Putamen (tissue), 1 donor: ENCODE measurements at regions not wholly inside any gene's neighbourhood (a gene's known extent, or its start where the extent isn't known, plus 50 kb on each side); places are given as distances from the start of the nearest gene placed in this dataset.

Experiments used
- DNase-seq: peaks from one replicate; pipeline ENCODE4 v3.0.0-alpha.2; 2016; ENCODE audit warnings: low spot score

DNA sequence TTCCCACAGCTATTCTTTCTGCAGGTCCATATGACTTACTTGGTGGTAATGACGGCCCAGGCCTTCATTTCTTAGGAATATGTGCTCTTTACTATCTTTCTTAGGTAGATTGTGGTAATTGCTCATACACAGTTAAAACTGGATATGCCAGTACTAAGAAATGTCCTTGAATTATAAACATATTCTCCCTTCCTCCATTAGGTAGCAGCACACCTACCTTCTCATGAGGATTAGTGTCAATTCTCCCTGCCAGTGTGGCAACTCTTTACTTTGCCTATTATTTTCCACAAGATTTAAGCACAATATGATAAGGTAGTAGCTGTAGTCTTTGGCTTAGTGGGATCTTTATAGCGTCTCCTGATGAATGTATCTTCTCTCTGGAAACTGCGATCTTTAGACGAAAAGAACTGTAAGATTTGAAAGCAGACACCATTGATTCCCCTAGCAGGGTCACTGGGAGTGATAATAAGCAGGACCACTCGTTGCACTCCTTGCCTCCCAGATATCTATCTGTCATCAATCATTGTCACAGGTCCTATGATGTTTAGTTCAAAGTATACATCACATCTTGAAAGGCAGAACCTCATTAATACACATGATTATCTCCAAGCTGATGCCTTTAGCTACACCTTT, 1240.7 kb downstream of the C4orf33 start:
- no peak for DNase-seq

- DNase-seq: no peak
These were observed 1242.9 kb downstream of the C4orf33 start for GRCh38 chr4:130338851-130339250.

GRCh38 chr4:130349745-130350144, 1253.8 kb downstream of the C4orf33 start:
- DNase-seq: no peak

- no peak for DNase-seq
These were observed 1260.9 kb downstream of the C4orf33 start for GRCh38 chr4:130356873-130357272.

DNA sequence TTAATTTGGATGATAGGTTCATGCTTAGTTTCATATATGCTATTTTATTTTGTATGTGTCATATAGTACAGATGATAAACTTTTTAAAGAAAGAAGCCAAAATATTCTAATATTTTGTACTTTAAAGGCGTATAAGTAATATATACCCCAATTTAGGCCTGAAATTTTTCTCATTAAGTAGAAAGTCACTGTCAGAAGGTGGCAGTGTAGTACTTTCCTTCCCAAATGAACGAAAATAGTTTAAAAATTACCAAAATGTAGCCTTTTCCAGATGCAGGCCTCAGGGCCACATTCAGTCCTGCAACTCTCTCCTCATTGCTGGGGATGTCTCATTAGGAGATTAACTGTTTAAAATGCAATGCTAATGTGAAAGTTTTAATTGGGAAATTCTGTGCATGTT, 1263.6 kb downstream of the C4orf33 start:
- DNase-seq: peak; percentile 10

- DNase-seq: no peak
These were observed 1265.7 kb downstream of the C4orf33 start for GRCh38 chr4:130361616-130362015.

GRCh38 chr4:130368668-130369067, 1272.7 kb downstream of the C4orf33 start:
- no peak for DNase-seq

DNA sequence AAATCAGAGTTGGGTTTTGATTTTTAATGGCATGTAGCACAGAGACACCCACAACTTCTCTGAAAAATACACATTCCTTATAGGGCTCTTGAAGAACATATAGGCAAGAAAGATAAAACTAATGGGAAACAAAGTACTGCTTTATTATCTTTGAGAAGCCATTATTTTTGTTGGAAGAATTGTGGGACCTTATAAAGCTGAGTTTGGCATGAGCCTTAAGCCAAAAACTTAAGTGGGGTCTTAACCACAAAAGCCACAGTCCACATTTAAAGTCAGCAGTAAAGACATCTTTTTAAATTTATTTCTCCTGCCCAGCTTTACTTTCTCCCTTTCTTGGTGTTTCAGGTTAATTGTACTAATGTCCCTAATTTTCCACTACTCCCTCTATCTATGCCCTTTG, 1297.3 kb downstream of the C4orf33 start:
- DNase-seq: no peak

GRCh38 chr4:130393642-130394041, 1297.7 kb downstream of the C4orf33 start:
- no peak for DNase-seq

GRCh38 chr4:130395871-130396270, 1299.9 kb downstream of the C4orf33 start:
- no peak for DNase-seq

DNA sequence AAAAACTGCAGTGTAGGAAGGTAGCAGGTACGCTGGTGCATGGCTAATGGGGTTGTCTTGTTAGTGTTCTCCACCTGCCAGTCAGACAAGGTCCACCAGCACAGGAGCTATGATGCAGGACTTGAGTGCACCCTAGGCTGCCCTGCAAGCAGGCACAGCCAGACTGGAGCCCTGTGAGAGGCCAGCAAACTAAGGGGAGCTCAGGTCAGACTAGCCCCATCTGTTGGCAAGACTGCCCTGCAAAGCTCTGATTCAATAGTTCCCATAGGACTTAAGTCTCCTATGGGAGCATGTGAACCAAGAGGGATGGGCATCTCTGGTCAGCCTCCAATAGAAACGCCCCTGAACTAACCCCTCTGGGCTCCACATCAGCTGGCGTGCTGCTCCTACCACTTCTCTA, 1307.3 kb downstream of the C4orf33 start:
- no peak for DNase-seq

DNA sequence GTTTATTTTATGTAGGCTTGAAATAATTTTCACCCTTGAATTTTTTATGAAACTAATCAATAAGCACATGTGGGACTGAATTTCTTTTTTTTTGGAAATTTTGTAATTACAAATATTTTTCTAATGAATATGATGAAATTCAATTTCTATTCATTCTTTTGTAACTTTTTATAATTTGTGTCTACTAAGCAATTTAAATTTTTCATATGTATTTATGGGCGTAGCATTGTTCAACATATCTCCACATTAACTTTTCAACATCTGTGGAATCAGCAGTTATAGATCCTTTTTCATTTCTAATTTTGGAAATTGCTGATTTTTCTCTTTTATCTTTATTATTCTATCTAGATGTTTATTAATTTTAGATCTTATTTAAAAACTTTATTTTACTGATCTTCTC, 1320.3 kb downstream of the C4orf33 start:
- DNase-seq: no peak

GRCh38 chr4:130419211-130419975, 1323.4 kb downstream of the C4orf33 start:
- no peak for DNase-seq

DNA sequence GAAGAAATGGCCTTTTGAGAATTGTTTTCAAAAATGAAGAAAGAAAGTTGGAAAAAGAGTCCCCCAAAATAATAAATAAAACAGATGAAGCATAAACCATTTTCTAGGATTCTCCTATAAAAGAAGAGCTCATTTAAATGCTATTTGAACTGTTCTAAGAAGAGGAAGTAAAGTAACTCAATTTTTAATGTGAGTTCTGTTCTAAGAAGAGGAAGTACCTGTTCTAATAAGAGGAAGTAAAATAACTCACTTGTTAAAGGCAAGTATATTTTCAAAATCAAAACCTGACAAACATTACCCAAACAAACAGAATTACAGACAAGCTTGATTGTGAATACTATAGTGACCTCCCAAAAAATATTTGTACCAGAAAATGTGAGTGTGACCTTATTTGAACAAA, 1326.3 kb downstream of the C4orf33 start:
- no peak for DNase-seq

- no peak for DNase-seq
These were observed 1328.3 kb downstream of the C4orf33 start for GRCh38 chr4:130424211-130424610.

DNA sequence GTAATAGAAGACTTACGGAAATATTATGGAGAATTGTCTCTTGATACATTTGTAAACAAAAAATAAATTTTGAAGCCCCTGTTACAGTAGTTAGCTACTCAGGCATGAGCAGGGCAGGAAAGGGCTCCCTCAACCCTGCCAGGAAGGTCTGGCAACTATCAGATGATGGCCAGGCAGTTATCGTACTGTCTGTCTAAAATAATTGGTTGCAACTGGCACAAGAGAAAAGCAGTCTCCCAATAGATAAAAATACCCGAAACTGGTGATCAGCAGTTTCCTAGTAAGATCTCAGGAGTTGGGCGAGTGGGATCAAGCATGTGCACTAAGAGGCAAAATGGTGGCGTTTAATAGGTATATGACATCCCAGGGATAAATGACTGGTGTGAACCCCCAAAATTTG, 1336.3 kb downstream of the C4orf33 start:
- DNase-seq: no peak

DNA sequence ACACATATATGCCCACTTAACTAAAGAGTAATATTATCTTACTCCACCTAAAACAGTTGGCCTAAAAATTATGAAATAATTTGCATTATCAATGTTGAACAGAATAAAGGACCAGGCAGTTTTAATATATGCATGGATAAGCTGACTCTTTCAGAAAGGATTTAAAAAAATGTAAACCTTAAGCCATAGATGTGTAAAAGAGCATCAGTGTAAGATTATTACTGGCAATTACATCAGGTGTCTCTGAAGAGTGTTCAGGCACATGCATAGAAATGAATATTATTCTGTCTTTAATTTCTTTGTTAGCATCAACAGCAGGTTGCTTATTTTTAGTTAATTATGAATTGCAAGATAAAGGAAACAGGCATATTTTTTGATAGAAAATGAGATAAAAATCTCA, 1353.8 kb downstream of the C4orf33 start:
- no peak for DNase-seq

GRCh38 chr4:130468340-130468739, 1372.4 kb downstream of the C4orf33 start:
- DNase-seq: no peak

GRCh38 chr4:130478406-130478805, 1382.5 kb downstream of the C4orf33 start:
- DNase-seq: no peak

GRCh38 chr4:130479020-130479419, 1383.1 kb downstream of the C4orf33 start:
- no peak for DNase-seq

DNA sequence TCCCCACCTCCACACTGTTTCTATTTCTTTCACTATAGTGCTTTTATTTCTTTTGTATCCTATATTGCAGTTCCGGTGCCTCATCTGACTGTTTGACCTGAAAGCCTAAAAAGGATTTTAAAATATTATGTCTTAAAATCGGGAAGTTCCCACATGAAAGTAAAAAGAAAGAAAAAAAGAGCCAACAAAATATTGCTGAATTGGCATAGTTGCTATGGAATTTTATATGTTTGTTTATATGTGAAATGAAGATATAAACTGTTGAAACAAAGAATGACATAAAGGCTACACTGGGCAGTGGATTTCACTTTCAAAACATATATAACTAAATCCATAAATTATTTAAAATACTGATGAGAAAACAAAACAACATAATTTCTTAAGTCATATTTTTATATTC, 1383.7 kb downstream of the C4orf33 start:
- DNase-seq: no peak

DNA sequence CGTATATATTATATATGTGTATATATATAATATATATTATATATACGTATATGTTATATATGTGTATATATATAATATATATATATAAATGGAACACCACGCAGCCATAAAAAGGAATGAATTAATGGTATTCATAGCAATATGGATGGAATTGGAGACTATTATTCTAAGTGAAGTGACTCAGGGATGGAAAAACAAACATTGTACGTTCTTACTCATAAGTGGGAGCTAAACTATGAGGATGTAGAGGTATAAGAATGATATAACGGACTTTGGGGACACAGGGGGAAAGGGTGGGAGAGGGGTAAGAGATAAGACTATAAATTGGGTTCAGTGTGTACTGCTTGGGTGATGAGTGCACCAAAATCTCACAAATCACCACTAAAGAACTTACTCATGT, 1388.9 kb downstream of the C4orf33 start:
- DNase-seq: no peak

DNA sequence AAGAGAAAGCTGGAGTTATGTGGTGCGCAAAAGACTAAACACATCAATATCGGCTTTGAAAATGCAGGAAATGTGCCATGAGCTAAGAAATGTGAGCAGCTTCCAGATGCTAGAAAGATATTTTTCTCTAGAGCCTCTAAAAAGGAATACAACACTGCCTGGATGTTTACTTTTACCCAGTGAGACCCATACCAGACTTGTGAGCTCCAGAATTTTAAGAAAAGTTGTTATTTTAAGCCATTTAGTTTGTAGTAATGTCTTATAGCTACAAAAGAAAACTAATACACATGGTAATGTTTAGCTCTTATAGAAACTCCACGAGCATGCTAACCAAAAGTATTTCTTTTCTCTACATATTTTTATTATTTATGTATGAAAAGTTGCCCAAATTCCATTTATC, 1389.4 kb downstream of the C4orf33 start:
- no peak for DNase-seq

- DNase-seq: no peak
These were observed 1390.2 kb downstream of the C4orf33 start for GRCh38 chr4:130486186-130486585.
